ENCODE measurements at regions not wholly inside any gene's neighbourhood (a gene's known extent, or its start where the extent isn't known, plus 50 kb on each side); places are given as distances from the start of the nearest gene placed in this dataset.
A peak's percentile ranks its signal among the peaks of the same experiment; 100 is the strongest.
"Not testable (repeated sequence)": the region's sequence is repeated elsewhere in the genome, so short reads cannot be mapped to it uniquely, and the experiment has no call there.

DNA sequence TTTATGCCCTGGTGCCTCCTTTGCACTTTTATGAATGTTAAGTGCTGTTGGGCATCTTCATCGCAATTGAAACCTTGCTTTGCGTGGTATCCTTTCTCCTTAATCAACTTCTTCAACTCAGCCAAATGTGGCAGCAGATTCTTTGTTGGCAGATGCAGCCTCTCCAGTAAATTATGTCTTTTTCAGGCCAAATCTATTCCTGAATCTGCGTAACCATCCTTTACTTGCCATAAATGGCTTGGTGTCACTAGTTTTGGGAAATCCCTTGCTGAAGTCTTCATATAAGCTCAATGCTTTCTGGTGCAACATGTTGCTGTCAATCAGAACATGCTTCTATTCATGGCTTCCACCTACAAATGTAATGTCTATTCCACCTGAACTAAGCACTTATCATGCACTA is 457.5 kb downstream of the FGF13 start:
- TF ChIP-seq, protein P1, sequence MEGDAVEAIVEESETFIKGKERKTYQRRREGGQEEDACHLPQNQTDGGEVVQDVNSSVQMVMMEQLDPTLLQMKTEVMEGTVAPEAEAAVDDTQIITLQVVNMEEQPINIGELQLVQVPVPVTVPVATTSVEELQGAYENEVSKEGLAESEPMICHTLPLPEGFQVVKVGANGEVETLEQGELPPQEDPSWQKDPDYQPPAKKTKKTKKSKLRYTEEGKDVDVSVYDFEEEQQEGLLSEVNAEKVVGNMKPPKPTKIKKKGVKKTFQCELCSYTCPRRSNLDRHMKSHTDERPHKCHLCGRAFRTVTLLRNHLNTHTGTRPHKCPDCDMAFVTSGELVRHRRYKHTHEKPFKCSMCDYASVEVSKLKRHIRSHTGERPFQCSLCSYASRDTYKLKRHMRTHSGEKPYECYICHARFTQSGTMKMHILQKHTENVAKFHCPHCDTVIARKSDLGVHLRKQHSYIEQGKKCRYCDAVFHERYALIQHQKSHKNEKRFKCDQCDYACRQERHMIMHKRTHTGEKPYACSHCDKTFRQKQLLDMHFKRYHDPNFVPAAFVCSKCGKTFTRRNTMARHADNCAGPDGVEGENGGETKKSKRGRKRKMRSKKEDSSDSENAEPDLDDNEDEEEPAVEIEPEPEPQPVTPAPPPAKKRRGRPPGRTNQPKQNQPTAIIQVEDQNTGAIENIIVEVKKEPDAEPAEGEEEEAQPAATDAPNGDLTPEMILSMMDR (IDR thresholded peaks at IDR 0.05) = no peak
- ATAC-seq = no peak
- 73 to 75% methylated on average over 3 of the region's 3 CpGs for WGBS, 2 donors

DNA sequence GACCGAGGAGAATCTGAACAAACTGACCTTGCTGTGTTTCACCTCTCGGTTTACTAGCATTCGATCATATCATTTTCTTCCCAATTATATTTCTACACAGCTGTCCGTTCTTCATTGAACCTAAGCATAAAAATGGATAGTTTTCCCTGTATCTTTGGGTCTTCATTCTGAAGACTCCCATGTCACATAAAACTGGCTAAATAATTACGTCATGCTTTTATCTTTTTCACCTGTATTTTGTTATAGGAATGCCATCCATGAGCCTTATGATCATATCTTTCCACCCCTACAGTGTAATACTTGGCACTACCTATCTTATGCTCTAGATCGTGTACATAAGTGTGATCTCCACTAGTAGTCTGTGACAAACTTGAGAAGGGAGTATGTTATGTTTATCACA is 456.1 kb downstream of the FGF13 start:
- 49 to 53% methylated on average over 6 of the region's 6 CpGs for WGBS, 2 donors
- TF ChIP-seq, protein P1 (IDR thresholded peaks at IDR 0.05) = no peak
- no peak overlapping the region for H3K27ac ChIP-seq
- ATAC-seq (no peak), FAIRE-seq (no peak), DNase-seq (no peak)
- no peaks in the 10 kb centered on the region for H3K36me3 ChIP-seq
- H3K4me1 ChIP-seq = no peaks in the 10 kb centered on the region
- intact Hi-C loops (cut with DNase I) = no loop called here
- H3K27me3 ChIP-seq = peaks cover 0 to 6% (median 2%) of the 10 kb centered on the region in 4 donors
- no peaks in the 10 kb centered on the region for H3K9me3 ChIP-seq
- no peak overlapping the region for H3K4me3 ChIP-seq

More for the DNA sequence above, 457.5 kb downstream of the FGF13 start:
- no peak for FAIRE-seq
- H3K27ac ChIP-seq = no peak overlapping the region
- intact Hi-C loops (cut with DNase I) = no loop called here
- H3K27me3 ChIP-seq = peaks cover 0 to 6% (median 2%) of the 10 kb centered on the region in 4 donors
- no peak for DNase-seq
- H3K4me1 ChIP-seq = no peaks in the 10 kb centered on the region
- H3K36me3 ChIP-seq = no peaks in the 10 kb centered on the region
- H3K4me3 ChIP-seq = no peak overlapping the region
- no peaks in the 10 kb centered on the region for H3K9me3 ChIP-seq

DNA sequence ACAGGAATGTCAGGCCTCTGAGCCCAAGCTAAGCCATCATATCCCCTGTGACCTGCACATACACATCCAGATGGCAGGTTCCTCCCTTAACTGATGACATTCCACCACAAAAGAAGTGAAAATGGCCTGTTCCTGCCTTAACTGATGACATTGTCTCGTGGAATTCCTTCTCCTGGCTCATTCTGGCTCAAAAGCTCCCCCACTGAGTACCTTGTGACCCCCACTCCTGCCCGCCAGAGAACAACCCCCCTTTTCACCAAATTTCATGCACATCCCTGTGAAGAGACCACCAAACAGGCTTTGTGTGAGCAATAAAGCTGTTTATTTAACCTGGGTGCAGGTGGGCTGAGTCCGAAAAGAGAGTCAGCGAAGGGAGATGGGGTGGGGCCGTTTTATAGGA is 447.4 kb downstream of the FGF13 start:
- H3K9me3 ChIP-seq; H3K4me1 ChIP-seq; H3K36me3 ChIP-seq; intact Hi-C loops (cut with DNase I); H3K27ac ChIP-seq; H3K4me3 ChIP-seq; FAIRE-seq; H3K27me3 ChIP-seq; DNase-seq; ATAC-seq: not testable (repeated sequence)
- 34 to 50% methylated on average over 5 of the region's 5 CpGs for WGBS, 2 donors

DNA sequence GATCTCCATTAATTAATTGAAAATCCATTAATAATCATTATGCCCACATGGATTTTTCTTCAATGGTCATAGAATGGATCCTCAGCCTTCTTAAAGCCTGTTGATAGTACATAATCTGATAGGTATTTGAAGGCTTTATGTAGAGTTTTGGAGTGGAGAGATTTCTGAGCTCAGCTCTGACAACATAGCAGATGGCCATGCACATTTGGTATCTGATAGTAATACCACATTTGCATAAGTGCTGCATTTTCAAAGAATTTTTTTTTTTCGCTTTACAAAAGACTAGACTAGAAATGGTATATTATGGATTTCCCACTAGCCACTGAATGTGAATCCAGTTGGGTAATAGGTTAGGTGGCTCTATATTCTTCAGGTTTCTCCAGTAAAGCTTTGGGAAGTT is 440.6 kb downstream of the FGF13 start:
- intact Hi-C loops (cut with DNase I) = no loop called here

DNA sequence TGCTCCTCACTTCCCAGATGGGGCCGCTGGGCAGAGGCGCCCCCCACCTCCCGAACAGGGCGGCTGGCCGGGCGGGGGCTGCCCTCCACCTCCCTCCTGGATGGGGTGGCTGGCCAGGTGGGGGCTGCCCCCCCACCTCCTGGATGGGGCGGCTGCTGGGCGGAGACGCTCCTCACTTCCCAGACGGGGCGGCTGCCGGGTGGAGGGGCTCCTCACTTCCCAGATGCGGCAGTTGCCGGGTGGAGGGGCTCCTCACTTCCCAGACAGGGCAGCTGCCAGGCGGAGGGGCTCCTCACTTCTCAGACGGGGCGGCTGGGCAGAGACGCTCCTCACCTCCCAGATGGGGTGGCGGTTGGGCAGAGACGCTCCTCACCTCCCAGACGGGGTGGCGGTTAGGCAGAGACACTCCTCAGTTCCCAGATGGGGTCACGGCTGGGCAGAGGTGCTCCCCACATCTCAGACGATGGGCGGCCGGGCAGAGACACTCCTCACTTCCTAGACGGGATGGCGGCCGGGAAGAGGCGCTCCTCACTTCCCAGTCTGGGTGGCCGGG is 428.8 kb downstream of the FGF13 start:
- ATAC-seq; intact Hi-C loops (cut with DNase I); FAIRE-seq: not testable (repeated sequence)

More for the DNA sequence above, 440.6 kb downstream of the FGF13 start:
- no peaks in the 10 kb centered on the region for H3K27me3 ChIP-seq
- H3K36me3 ChIP-seq = no peaks in the 10 kb centered on the region
- no peaks in the 10 kb centered on the region for H3K4me1 ChIP-seq
- FAIRE-seq = no peak
- no peak for ATAC-seq
- H3K9me3 ChIP-seq = no peaks in the 10 kb centered on the region
- no peak for DNase-seq
- TF ChIP-seq, protein P1 (IDR thresholded peaks at IDR 0.05) = no peak
- 77 to 84% methylated on average over 1 of the region's 1 CpG for WGBS, 2 donors
- H3K27ac ChIP-seq = no peak overlapping the region
- H3K4me3 ChIP-seq = no peak overlapping the region

DNA sequence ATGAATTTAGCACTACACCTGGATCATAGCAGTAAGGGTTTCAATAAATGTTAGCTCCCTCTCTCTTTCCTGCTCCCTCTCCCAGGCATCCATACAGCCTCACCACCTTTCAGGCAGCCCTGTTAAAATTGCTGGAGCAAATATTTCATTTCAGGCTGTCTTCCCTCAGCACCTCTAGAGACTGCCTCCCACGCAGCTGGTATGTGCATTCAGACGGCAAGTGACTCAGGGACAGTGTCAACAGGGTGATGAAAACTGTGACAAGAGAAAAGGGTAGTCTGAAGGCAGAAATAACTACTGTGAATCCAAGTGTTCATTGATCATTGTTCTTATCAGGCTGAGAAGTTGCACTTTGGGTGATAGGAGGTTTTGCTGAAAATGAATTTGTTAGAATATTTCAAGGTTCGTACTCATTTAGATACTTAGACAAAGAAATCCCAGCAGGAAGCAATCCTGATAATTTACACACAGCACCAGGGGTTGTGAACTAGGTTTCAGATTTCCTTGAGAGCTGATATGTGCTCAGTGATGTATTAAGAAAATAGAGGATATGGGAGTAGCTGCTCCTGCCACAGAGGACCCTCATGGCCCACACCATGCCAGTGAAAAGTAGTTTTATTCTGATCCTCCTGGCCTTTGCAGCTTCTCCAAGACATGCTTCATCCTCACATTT is 424.2 kb downstream of the FGF13 start:
- DNase-seq = no peak
- Histone ChIP-seq H3K9me3 (no peaks in the 10 kb centered on the region), H3K27me3 (no peaks in the 10 kb centered on the region), H3K27ac (no peak overlapping the region), H3K4me1 (no peaks in the 10 kb centered on the region), H3K4me3 (no peak overlapping the region), H3K36me3 (no peaks in the 10 kb centered on the region)
- 4 to 21% methylated on average over 3 of the region's 3 CpGs for WGBS, 2 donors
- ATAC-seq = no peak
- intact Hi-C loops (cut with DNase I) = no loop called here
- TF ChIP-seq, protein P1 (IDR thresholded peaks at IDR 0.05) = no peak
- FAIRE-seq = no peak

More for the DNA sequence above, 428.8 kb downstream of the FGF13 start:
- DNase-seq = peak in 1 of 6 donors; percentile 68
- 82 to 86% methylated on average over 30 to 31 of the region's 31 CpGs for WGBS, 2 donors
- H3K4me1 ChIP-seq, H3K9me3 ChIP-seq, H3K36me3 ChIP-seq, H3K4me3 ChIP-seq, H3K27me3 ChIP-seq, H3K27ac ChIP-seq: not testable (repeated sequence)
